A549 (cell line): ENCODE measurements at regions not wholly inside any gene's neighbourhood (a gene's known extent, or its start where the extent isn't known, plus 50 kb on each side); places are given as distances from the start of the nearest gene placed in this dataset.

Experiments used
- ATAC-seq, 2 experiments: fragments of 200-7000 bp in 1 of 2; fragments of >200 bp in 1 of 2; cut with Nextera tagmentation in 1 of 2; cut with Tn5 transposase in 1 of 2; 3 replicates each; pipeline versions ENCODE4 v1.8.0 to v1.9.1; 2018 to 2020; ENCODE audit warnings: mild to moderate bottlenecking in 1 of 2, moderate library complexity in 1 of 2
- CTCF ChIA-PET: fragments of 300-600 bp; sonication (Branson Sonifier 250); formaldehyde crosslinking; extraction: SDS; loops from one replicate; lab custom pipeline; 2021; ENCODE audit warnings: antibody characterized with exemption, inconsistent platforms; lab: Yijun Ruan, JAX
- POLR2A ChIA-PET: fragments of 350-600 bp; formaldehyde crosslinking; extraction: SDS; loops from one replicate; lab custom pipeline; 2021; ENCODE audit warnings: antibody characterized with exemption, inconsistent platforms; lab: Yijun Ruan, JAX
- DNase-seq, 2 experiments: peaks; one replicate each; pipeline versions ENCODE4 v3.0.0 to v3.0.0-alpha.2; 2011 to 2016; ENCODE audit warnings: low read depth in 1 of 2, low spot score in 1 of 2
- FAIRE-seq: peaks from 2 replicates; lab custom pipeline; 2011; peaks lifted over from hg19 to GRCh38; lab: Jason Lieb, UNC
- H3K27ac ChIP-seq, 2 experiments: fragments of >200 bp; sonication (Bioruptor Twin); formaldehyde crosslinking; 3 replicates each; pipeline ENCODE4 v1.5.1; 2016 to 2017
- H3K4me1 ChIP-seq: fragments of >200 bp; sonication (Bioruptor Twin); formaldehyde crosslinking; 3 replicates; pipeline ENCODE4 v1.6.1; 2016
- H3K4me2 ChIP-seq: fragments of >200 bp; sonication (Bioruptor Twin); formaldehyde crosslinking; 3 replicates; pipeline ENCODE4 v1.6.1; 2016
- H3K4me3 ChIP-seq: fragments of >200 bp; sonication (Bioruptor Twin); formaldehyde crosslinking; 3 replicates; pipeline ENCODE4 v1.5.1; 2016
- H3K9me3 ChIP-seq: fragments of >200 bp; sonication (Bioruptor Twin); formaldehyde crosslinking; 3 replicates; pipeline ENCODE4 v1.6.1; 2016
- BHLHE40 ChIP-seq: IDR thresholded peaks from 2 replicates; pipeline ENCODE4 v1.6.1; 2012; ENCODE audit warnings: low read depth, low read length, inconsistent platforms
- EHMT2 ChIP-seq: fragments of 200-600 bp; sonication (generic); IDR thresholded peaks from 2 replicates; pipeline ENCODE4 v1.6.1; 2016; ENCODE audit warnings: antibody characterized with exemption, low read depth, mild to moderate bottlenecking, moderate library complexity
- EP300 ChIP-seq, 2 experiments: fragments of >200 bp; sonication (Bioruptor Twin); formaldehyde crosslinking; IDR thresholded peaks; 2 replicates in 1 of 2; 3 replicates in 1 of 2; pipeline ENCODE4 v1.6.1; 2016 to 2017
- ESRRA ChIP-seq: fragments of 150-350 bp; IDR thresholded peaks from 2 replicates; pipeline ENCODE4 v1.6.1; 2014; ENCODE audit warnings: mild to moderate bottlenecking, low read length, borderline replicate concordance
- FOSB ChIP-seq: fragments of 250-450 bp; sonication (Bioruptor Pico); IDR thresholded peaks from 2 replicates; pipeline ENCODE4 v1.5.0; 2020; ENCODE audit warnings: mild to moderate bottlenecking, moderate library complexity
- FOSL2 ChIP-seq, 2 experiments: fragments of 450-650 bp in 1 of 2; fragments of >200 bp in 1 of 2; sonication (Bioruptor Twin) in 1 of 2; formaldehyde crosslinking; IDR thresholded peaks; 2 replicates each; pipeline versions ENCODE4 v1.5.0 to v1.6.1; 2016 to 2020; ENCODE audit warnings: mild to moderate bottlenecking in 1 of 2, moderate library complexity in 1 of 2
- HDAC2 ChIP-seq: fragments of 200-600 bp; sonication (generic); IDR thresholded peaks from 2 replicates; pipeline ENCODE4 v1.6.1; 2016
- HES2 ChIP-seq: fragments of >200 bp; sonication (Bioruptor Twin); formaldehyde crosslinking; IDR thresholded peaks from 2 replicates; pipeline ENCODE4 v1.6.1; 2016
- HEYL ChIP-seq: fragments of 250-450 bp; sonication (Bioruptor Pico); IDR thresholded peaks from 2 replicates; pipeline ENCODE4 v1.8.0; 2021; ENCODE audit warnings: mild to moderate bottlenecking, moderate library complexity
- HOXA7 ChIP-seq: fragments of 250-450 bp; sonication (Bioruptor Pico); IDR thresholded peaks from 2 replicates; pipeline ENCODE4 v1.5.0; 2020; ENCODE audit warnings: mild to moderate bottlenecking, moderate library complexity
- HOXB13 ChIP-seq: fragments of 250-450 bp; sonication (Bioruptor Pico); IDR thresholded peaks from 2 replicates; pipeline ENCODE4 v1.5.0; 2020; ENCODE audit warnings: low read depth, mild to moderate bottlenecking, moderate library complexity
- JUN ChIP-seq, 2 experiments: fragments of >200 bp; sonication (Bioruptor Twin); formaldehyde crosslinking; IDR thresholded peaks; 2 replicates in 1 of 2; 3 replicates in 1 of 2; pipeline ENCODE4 v1.6.1; 2016 to 2017
- JUNB ChIP-seq: fragments of >200 bp; sonication (Bioruptor Twin); formaldehyde crosslinking; IDR thresholded peaks from 2 replicates; pipeline ENCODE4 v1.6.1; 2016
- KDM5A ChIP-seq: fragments of 200-600 bp; sonication (generic); IDR thresholded peaks from 2 replicates; pipeline ENCODE4 v1.6.1; 2016; ENCODE audit warnings: antibody characterized with exemption, mild to moderate bottlenecking
- MAFK ChIP-seq: fragments of 450-650 bp; IDR thresholded peaks from 2 replicates; pipeline ENCODE4 v1.6.1; 2014; ENCODE audit not compliant: partially characterized antibody
- MAX ChIP-seq: IDR thresholded peaks from 2 replicates; pipeline ENCODE4 v1.6.1; 2012
- NFE2L2 ChIP-seq: fragments of 150-350 bp; conservative IDR thresholded peaks from 2 replicates; pipeline ENCODE4 v1.6.1; 2014; ENCODE audit warnings: low read length
- NPAS2 ChIP-seq: fragments of 250-450 bp; sonication (Bioruptor Pico); IDR thresholded peaks from 2 replicates; pipeline ENCODE4 v1.8.0; 2022; ENCODE audit warnings: mild to moderate bottlenecking, moderate library complexity, borderline replicate concordance
- NR3C1 ChIP-seq: fragments of >200 bp; sonication (Bioruptor Twin); formaldehyde crosslinking; IDR thresholded peaks from 3 replicates; pipeline ENCODE4 v1.6.1; 2017
- PHF8 ChIP-seq: fragments of 200-600 bp; sonication (generic); IDR thresholded peaks from 2 replicates; pipeline ENCODE4 v1.6.1; 2016; ENCODE audit warnings: low read depth, mild to moderate bottlenecking, antibody characterized with exemption, moderate library complexity, borderline replicate concordance
- RAD21 ChIP-seq, 2 experiments: fragments of >200 bp in 1 of 2; sonication (Bioruptor Twin) in 1 of 2; formaldehyde crosslinking in 1 of 2; IDR thresholded peaks in 1 of 2; conservative IDR thresholded peaks in 1 of 2; 2 replicates in 1 of 2; 3 replicates in 1 of 2; pipeline ENCODE4 v1.6.1; 2012 to 2018; ENCODE audit warnings: inconsistent platforms in 1 of 2
- RCOR1 ChIP-seq: fragments of 150-350 bp; IDR thresholded peaks from 2 replicates; pipeline ENCODE4 v1.6.1; 2014; ENCODE audit warnings: antibody characterized with exemption, low read length, low read depth
- REST ChIP-seq: fragments of 200-600 bp; sonication (generic); IDR thresholded peaks from 2 replicates; pipeline ENCODE4 v1.6.1; 2016; ENCODE audit warnings: antibody characterized with exemption, mild to moderate bottlenecking, moderate library complexity
- ZC3H11A ChIP-seq: fragments of 450-650 bp; IDR thresholded peaks from 2 replicates; pipeline ENCODE4 v1.6.1; 2014; ENCODE audit warnings: antibody characterized with exemption, mild to moderate bottlenecking
- ZFP36 ChIP-seq: fragments of 450-650 bp; IDR thresholded peaks from 2 replicates; pipeline ENCODE4 v1.6.1; 2014; ENCODE audit warnings: borderline replicate concordance; ENCODE audit not compliant: partially characterized antibody
- ZNF302 ChIP-seq: fragments of 250-450 bp; sonication (Bioruptor Pico); IDR thresholded peaks from 2 replicates; pipeline ENCODE4 v1.9.0; 2021; ENCODE audit warnings: inconsistent platforms, mild to moderate bottlenecking, moderate library complexity
- WGBS: methylation state at CpG from one replicate; pipeline ENCODE4 v1.1.6; 2017; ENCODE audit errors: missing lambda C conversion rate; 5-methylcytosine and 5-hydroxymethylcytosine counted together
- TF ChIP-seq, protein P1 (sequence below): fragments of 250-450 bp; sonication (Bioruptor Pico); IDR thresholded peaks from 2 replicates; pipeline ENCODE4 v1.5.0; 2020; ENCODE audit warnings: low read depth, mild to moderate bottlenecking, moderate library complexity

- FAIRE-seq (no peak), ATAC-seq (no peak), DNase-seq (no peak)
- Histone ChIP-seq H3K4me2 (no peak overlapping the region), H3K9me3 (no peaks in the 10 kb centered on the region), H3K4me3 (no peak overlapping the region), H3K27ac (no peak overlapping the region)
- WGBS = 12% methylated on average over 2 of the region's 2 CpGs
- TF ChIP-seq FOSB (CRISPR knock-in tag) = no peak
- TF ChIP-seq NFE2L2 = no peak
- no peak for TF ChIP-seq JUNB
- TF ChIP-seq ZNF302 = no peak
- no peak for TF ChIP-seq ESRRA
- TF ChIP-seq JUN (IDR thresholded peaks at IDR 0.05) = no peak
- TF ChIP-seq MAFK = no peak
- no peak for TF ChIP-seq ZFP36
- TF ChIP-seq HDAC2 = no peak
- TF ChIP-seq ZC3H11A = no peak
- TF ChIP-seq NPAS2 (CRISPR knock-in tag) = no peak
- TF ChIP-seq RAD21 (conservative IDR thresholded peaks at IDR 0.05 in 1 of 2, IDR thresholded peaks at IDR 0.05 in 1 of 2) = no peak
- TF ChIP-seq HOXA7 (CRISPR knock-in tag) = no peak
- no peak for TF ChIP-seq RCOR1
- TF ChIP-seq HEYL = no peak
- TF ChIP-seq, all 56 proteins: peak for 0
- POLR2A ChIA-PET = no interaction called here
- CTCF ChIA-PET = no interaction called here
- H3K4me1 ChIP-seq = no peaks in the 10 kb centered on the region
Measured at GRCh38 chr16:74104022-74104421, 192.6 kb upstream of the PSMD7 start.

- 6% methylated on average over 1 of the region's 1 CpG for WGBS
- DNase-seq = no peak
- POLR2A ChIA-PET = no interaction called here
- no peak overlapping the region for H3K4me3 ChIP-seq
- no peaks in the 10 kb centered on the region for H3K4me1 ChIP-seq
- H3K9me3 ChIP-seq = no peaks in the 10 kb centered on the region
- no peak for ATAC-seq
- no peak for FAIRE-seq
- CTCF ChIA-PET = no interaction called here
- H3K4me2 ChIP-seq = no peak overlapping the region
- no peak overlapping the region for H3K27ac ChIP-seq
- TF ChIP-seq, protein P1, sequence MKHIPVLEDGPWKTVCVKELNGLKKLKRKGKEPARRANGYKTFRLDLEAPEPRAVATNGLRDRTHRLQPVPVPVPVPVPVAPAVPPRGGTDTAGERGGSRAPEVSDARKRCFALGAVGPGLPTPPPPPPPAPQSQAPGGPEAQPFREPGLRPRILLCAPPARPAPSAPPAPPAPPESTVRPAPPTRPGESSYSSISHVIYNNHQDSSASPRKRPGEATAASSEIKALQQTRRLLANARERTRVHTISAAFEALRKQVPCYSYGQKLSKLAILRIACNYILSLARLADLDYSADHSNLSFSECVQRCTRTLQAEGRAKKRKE (CRISPR knock-in tag) = no peak
- TF ChIP-seq JUNB = no peak
- no peak for TF ChIP-seq HES2
- TF ChIP-seq BHLHE40 = no peak
- TF ChIP-seq KDM5A = no peak
- no peak for TF ChIP-seq EHMT2
- no peak for TF ChIP-seq PHF8
- no peak for TF ChIP-seq EP300 (IDR thresholded peaks at IDR 0.05)
- TF ChIP-seq RAD21 (conservative IDR thresholded peaks at IDR 0.05 in 1 of 2, IDR thresholded peaks at IDR 0.05 in 1 of 2) = no peak
Measured at GRCh38 chr16:74101379-74102137, 195.1 kb upstream of the PSMD7 start.

GRCh38 chr16:74100395-74101326 is 196.0 kb upstream of the PSMD7 start:
- no peak overlapping the region for H3K4me2 ChIP-seq
- CTCF ChIA-PET = no interaction called here
- no peak for DNase-seq
- no peak overlapping the region for H3K4me3 ChIP-seq
- H3K27ac ChIP-seq = no peak overlapping the region
- H3K9me3 ChIP-seq = no peaks in the 10 kb centered on the region
- POLR2A ChIA-PET = no interaction called here
- 13% methylated on average over 7 of the region's 7 CpGs for WGBS
- H3K4me1 ChIP-seq = no peaks in the 10 kb centered on the region
- FAIRE-seq = no peak
- no peak for ATAC-seq
- TF ChIP-seq FOSL2 (IDR thresholded peaks at IDR 0.05) (no peak), FOSL2 (CRISPR knock-in tag; IDR thresholded peaks at IDR 0.05) (no peak), MAX (no peak), HOXB13 (CRISPR knock-in tag) (no peak), NR3C1 (no peak), ZC3H11A (no peak), REST (no peak), ESRRA (no peak)
- TF ChIP-seq, protein P1 (CRISPR knock-in tag) = no peak
